ENCODE measurements at regions not wholly inside any gene's neighbourhood (a gene's known extent, or its start where the extent isn't known, plus 50 kb on each side); places are given as distances from the start of the nearest gene placed in this dataset.
"Not testable (repeated sequence)": the region's sequence is repeated elsewhere in the genome, so short reads cannot be mapped to it uniquely, and the experiment has no call there.

DNA sequence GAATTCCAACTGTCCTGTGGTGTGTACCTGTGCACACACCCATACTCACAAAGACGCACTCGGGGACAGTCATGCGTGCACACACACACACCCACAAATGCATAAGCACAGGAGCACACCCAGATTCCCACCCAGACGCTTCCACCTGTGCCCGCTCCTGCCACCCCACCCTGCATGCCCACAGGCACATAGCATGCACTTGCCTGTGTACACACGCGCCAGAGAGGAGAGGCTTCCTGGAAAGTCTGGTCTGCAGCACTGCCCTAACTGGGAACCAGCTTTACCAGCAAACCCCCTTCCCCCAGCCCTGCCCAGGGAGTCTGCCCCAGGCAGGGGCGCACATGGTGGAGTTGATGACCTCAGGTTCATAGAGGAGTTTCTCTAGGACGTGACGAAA, 246.2 kb downstream of the UACA start:
- TF ChIP-seq, protein P1, sequence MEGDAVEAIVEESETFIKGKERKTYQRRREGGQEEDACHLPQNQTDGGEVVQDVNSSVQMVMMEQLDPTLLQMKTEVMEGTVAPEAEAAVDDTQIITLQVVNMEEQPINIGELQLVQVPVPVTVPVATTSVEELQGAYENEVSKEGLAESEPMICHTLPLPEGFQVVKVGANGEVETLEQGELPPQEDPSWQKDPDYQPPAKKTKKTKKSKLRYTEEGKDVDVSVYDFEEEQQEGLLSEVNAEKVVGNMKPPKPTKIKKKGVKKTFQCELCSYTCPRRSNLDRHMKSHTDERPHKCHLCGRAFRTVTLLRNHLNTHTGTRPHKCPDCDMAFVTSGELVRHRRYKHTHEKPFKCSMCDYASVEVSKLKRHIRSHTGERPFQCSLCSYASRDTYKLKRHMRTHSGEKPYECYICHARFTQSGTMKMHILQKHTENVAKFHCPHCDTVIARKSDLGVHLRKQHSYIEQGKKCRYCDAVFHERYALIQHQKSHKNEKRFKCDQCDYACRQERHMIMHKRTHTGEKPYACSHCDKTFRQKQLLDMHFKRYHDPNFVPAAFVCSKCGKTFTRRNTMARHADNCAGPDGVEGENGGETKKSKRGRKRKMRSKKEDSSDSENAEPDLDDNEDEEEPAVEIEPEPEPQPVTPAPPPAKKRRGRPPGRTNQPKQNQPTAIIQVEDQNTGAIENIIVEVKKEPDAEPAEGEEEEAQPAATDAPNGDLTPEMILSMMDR (IDR thresholded peaks at IDR 0.05; ENCODE audit: extremely low read depth, insufficient read depth, missing control alignments) = no peak
- in situ Hi-C loops (cut with MboI; ENCODE audit: low pct_unique_long_range_greater_than_20kb, low sequenced_read_pairs, unreplicated experiment) = no loop called here
- no peak for DNase-seq (ENCODE audit: low spot score)

DNA sequence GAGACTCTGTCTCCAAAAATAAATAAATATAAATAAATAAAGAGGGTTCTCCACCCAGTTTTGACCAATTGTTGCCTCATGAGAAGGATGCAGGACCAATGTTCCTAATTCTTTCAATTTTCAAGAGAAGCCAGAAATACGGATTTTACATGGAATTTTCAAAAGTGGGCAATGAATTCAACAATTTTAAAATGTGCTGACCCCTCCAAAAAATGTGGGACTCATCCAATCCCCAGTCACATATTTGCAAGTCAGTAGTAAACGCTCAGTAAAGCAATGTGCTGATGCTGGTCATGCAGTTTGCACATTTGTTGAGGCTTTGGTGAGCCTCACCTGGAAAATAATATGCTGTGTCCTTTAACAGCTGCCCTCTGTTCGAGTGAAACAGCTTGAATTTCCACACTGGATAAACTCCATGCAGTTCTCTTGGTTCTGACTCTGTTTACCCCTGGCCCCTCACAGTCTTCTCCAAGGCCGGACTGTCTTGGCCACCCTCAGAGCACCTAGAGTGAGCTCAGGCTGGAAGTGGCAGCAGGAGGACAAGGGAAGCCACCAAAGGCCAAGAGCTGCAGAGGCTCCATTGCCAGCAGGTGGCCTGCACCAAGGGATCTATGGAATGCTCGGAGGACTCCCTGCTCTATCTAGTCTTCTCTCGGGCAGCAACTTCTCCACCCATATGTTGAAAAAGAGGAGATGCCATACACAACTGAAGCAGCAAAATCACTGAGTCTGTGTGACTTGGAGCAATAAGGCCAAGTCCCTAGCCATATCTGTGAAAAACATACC, 246.8 kb downstream of the UACA start:
- in situ Hi-C loops (cut with MboI; ENCODE audit: low pct_unique_long_range_greater_than_20kb, low sequenced_read_pairs, unreplicated experiment) = no loop called here
- TF ChIP-seq, protein P1 (IDR thresholded peaks at IDR 0.05; ENCODE audit: extremely low read depth, insufficient read depth, missing control alignments) = no peak
- no peak for DNase-seq (ENCODE audit: low spot score)

DNA sequence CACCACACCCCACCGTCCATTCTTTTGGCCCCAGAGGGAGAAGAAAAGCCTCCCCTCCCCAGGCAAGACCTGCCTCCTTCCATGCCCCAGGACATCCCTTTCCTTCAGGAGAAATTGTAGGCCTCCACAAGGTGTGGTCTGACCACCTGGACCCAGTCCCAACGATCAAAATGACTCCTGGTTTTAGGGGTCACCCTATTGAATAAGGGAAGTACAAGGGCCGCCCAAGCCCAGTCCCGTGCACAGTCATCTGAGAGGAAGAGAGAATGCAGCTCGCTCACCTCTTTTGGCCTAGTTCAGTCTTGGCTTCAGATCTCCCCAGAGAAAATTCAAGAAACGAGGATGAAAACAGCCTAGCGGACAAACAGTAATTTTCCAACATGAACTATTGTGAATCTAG, 249.1 kb downstream of the UACA start:
- in situ Hi-C loops (cut with MboI; ENCODE audit: low pct_unique_long_range_greater_than_20kb, low sequenced_read_pairs, unreplicated experiment) = no loop called here
- TF ChIP-seq, protein P1 (IDR thresholded peaks at IDR 0.05; ENCODE audit: extremely low read depth, insufficient read depth, missing control alignments) = no peak
- DNase-seq (ENCODE audit: low spot score) = no peak

DNA sequence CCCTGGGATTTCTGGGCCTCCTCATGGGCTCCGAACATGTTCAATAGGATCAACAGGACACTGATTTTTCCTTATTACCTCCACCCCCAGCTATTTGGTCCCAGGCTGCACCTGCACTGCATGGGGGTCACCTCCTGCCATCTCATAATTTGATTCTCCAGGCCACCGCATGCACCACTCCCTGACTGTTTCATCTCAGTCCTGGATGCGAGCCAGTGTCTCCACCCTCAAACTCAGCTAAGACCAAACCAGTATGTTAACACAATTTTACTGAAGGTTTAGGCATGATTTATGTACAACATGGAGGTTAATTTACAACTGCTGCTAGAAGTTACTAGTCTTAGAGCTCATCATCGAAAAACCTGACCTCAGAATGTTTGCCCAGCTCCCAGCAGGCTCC, 249.5 kb downstream of the UACA start:
- in situ Hi-C loops (cut with MboI; ENCODE audit: low pct_unique_long_range_greater_than_20kb, low sequenced_read_pairs, unreplicated experiment) = no loop called here
- DNase-seq (ENCODE audit: low spot score) = no peak

DNA sequence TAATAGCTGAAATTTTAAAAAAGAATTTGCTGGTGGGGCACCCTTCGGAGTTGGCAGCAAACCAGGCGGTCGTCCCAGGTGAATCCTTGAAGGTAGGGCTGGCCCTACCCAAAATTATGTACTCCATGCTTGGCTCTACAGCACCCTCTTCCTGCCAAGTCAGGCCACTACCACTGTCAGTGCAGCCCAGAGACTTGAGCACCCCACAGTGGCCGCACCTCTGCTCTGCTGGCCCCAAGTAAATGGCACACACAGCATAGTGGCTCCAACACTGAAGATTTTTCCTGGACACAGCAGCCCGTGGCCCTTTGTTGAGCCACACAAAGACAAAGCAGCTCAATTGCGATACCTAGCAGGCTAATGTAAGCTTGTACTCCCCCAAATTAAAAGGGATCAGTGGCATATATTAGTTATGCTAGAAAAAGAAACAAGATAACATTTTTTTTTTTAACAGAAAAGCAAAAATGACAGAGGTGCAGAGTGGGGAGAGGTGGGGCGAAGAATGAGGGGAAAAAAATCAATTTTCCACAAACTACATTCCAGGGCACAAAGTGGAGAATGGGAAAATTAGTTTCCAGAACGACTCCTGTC, 250.5 kb downstream of the UACA start:
- in situ Hi-C loops (cut with MboI; ENCODE audit: low pct_unique_long_range_greater_than_20kb, low sequenced_read_pairs, unreplicated experiment) = no loop called here
- DNase-seq (ENCODE audit: low spot score) = peak; percentile 81
- TF ChIP-seq, protein P1 (IDR thresholded peaks at IDR 0.05; ENCODE audit: extremely low read depth, insufficient read depth, missing control alignments) = peak; percentile 100

More for the DNA sequence above, 249.5 kb downstream of the UACA start:
- TF ChIP-seq, protein P1 (IDR thresholded peaks at IDR 0.05; ENCODE audit: extremely low read depth, insufficient read depth, missing control alignments) = no peak

DNA sequence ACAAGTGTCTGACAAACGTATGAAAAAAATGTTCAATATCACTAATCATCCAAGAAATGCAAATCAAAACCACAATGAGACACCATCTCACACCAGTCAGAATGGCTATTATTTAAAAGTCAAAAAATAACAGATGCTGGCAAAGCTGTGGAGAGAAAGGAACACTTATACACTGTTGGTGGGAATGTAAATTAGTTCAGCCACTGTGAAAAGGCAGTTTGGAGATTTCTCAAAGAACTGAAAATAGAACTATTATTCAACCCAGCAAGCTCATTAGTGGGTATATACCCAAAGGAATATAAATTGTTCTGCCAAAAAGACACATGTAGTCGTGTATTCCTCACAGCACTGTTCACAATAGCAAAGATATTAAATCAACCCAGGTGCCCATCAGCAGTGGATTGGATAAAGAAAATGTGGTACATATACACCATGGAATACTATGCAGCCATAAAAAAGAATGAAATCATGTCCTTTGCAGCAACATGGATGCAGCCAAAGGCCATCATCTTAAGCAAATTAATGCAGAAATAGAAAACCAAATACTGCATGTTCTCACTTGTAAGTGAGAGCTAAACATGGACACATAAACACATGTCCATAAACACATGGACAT, 251.3 kb downstream of the UACA start:
- in situ Hi-C loops (cut with MboI; ENCODE audit: low pct_unique_long_range_greater_than_20kb, low sequenced_read_pairs, unreplicated experiment) = not testable (repeated sequence)

DNA sequence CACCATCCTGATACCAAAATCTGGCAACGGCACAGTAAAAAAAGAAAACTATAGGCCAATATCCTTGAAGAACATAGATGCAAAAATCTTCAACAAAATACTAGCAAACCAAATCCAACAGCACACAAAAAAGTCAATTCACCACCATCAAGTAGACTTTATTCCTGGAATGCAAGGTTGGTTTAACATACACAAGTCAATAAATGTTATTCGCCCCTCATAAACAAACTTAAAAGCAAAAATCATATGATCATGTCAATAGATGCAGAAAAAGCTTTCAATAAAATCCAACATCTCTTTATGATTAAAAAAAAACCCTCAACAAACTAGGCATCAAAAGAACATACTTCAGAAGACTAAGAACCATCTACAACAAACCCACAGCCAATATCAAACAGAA, 252.9 kb downstream of the UACA start:
- TF ChIP-seq, protein P1 (IDR thresholded peaks at IDR 0.05; ENCODE audit: extremely low read depth, insufficient read depth, missing control alignments) = no peak
- no peak for DNase-seq (ENCODE audit: low spot score)
- in situ Hi-C loops (cut with MboI; ENCODE audit: low pct_unique_long_range_greater_than_20kb, low sequenced_read_pairs, unreplicated experiment) = no loop called here

More for the DNA sequence above, 251.3 kb downstream of the UACA start:
- not testable (repeated sequence) for DNase-seq (ENCODE audit: low spot score)

Measured in GM13977 (cell line).